Keratinocyte (primary cell): ENCODE measurements at regions not wholly inside any gene's neighbourhood (a gene's known extent, or its start where the extent isn't known, plus 50 kb on each side); places are given as distances from the start of the nearest gene placed in this dataset.

Source experiments
- DNase-seq: peaks from one replicate; pipeline ENCODE4 v3.0.0-alpha.2; 2011; ENCODE audit warnings: low read depth, missing footprints, low spot score
- FAIRE-seq: peaks from 2 replicates; lab custom pipeline; 2011; peaks lifted over from hg19 to GRCh38; lab: Jason Lieb, UNC
- H2AFZ ChIP-seq: 2 replicates; pipeline ENCODE4 v1.6.0; 2012; ENCODE audit warnings: low read length, control low read depth, inconsistent platforms; ENCODE audit not compliant: control insufficient read depth
- H3K27ac ChIP-seq: 2 replicates; pipeline ENCODE4 v1.5.1; 2011; ENCODE audit warnings: low read length; ENCODE audit not compliant: control insufficient read depth, insufficient read depth
- H3K27me3 ChIP-seq: 3 replicates; pipeline ENCODE4 v1.6.0; 2011; ENCODE audit warnings: low read length; ENCODE audit not compliant: control insufficient read depth, insufficient read depth; ENCODE audit errors: extremely low read depth
- H3K36me3 ChIP-seq, 2 experiments: 2 replicates in 1 of 2; 3 replicates in 1 of 2; pipeline ENCODE4 v1.5.1; 2011; ENCODE audit warnings: low read length in 2 of 2, mild to moderate bottlenecking in 1 of 2; ENCODE audit not compliant: control insufficient read depth in 2 of 2, insufficient read depth in 2 of 2; ENCODE audit errors: extremely low read depth in 1 of 2
- H3K4me1 ChIP-seq: 3 replicates; pipeline ENCODE4 v1.5.1; 2011; ENCODE audit warnings: low read length; ENCODE audit not compliant: control insufficient read depth, insufficient read depth; ENCODE audit errors: extremely low read depth
- H3K4me2 ChIP-seq: 3 replicates; pipeline ENCODE4 v1.6.0; 2011; ENCODE audit warnings: low read depth, low read length; ENCODE audit not compliant: control insufficient read depth, insufficient read depth; ENCODE audit errors: extremely low read depth
- H3K4me3 ChIP-seq, 3 experiments: fragments of 200-600 bp in 1 of 3; sonication (generic) in 1 of 3; 2 replicates in 2 of 3; 3 replicates in 1 of 3; pipeline ENCODE4 v1.5.1; 2011 to 2016; ENCODE audit warnings: low read length in 3 of 3, mild to moderate bottlenecking in 3 of 3, control low read depth in 2 of 3, inconsistent platforms in 1 of 3, low read depth in 1 of 3, mixed read lengths in 1 of 3, mixed run types in 1 of 3, moderate library complexity in 1 of 3; ENCODE audit not compliant: control insufficient read depth in 2 of 3, insufficient read depth in 2 of 3; ENCODE audit errors: extremely low read depth in 1 of 3
- H3K79me2 ChIP-seq: 2 replicates; pipeline ENCODE4 v1.6.0; 2012; ENCODE audit warnings: low read length; ENCODE audit not compliant: control insufficient read depth, insufficient read depth
- H3K9ac ChIP-seq: 3 replicates; pipeline ENCODE4 v1.6.0; 2011; ENCODE audit warnings: low read length; ENCODE audit not compliant: control insufficient read depth, insufficient read depth; ENCODE audit errors: extremely low read depth
- H3K9me1 ChIP-seq: 3 replicates; pipeline ENCODE4 v1.6.0; 2011; ENCODE audit warnings: low read length; ENCODE audit not compliant: control insufficient read depth, insufficient read depth; ENCODE audit errors: extremely low read depth
- H3K9me3 ChIP-seq: 2 replicates; pipeline ENCODE4 v1.5.1; 2012; ENCODE audit warnings: low read depth, low read length; ENCODE audit not compliant: control insufficient read depth
- H4K20me1 ChIP-seq: 3 replicates; pipeline ENCODE4 v1.6.0; 2011; ENCODE audit warnings: low read length; ENCODE audit not compliant: control insufficient read depth, insufficient read depth; ENCODE audit errors: extremely low read depth
- EZH2 ChIP-seq: IDR thresholded peaks from one replicate; pipeline ENCODE4 v1.6.1; 2012; ENCODE audit warnings: inconsistent platforms, mild to moderate bottlenecking, low read length, moderate library complexity
- dilution Hi-C: fragments of 300-500 bp; cut with MboI; formaldehyde crosslinking; loops from one replicate; pipeline ENCODE4 v1.7.0; 2020; ENCODE audit warnings: low sequenced_read_pairs; ENCODE audit not compliant: extremely low pct_ligation_motif_present
- TF ChIP-seq, protein P1 (sequence below), 3 experiments: IDR thresholded peaks in 1 of 3; conservative IDR thresholded peaks in 1 of 3; optimal IDR thresholded peaks in 1 of 3; 2 replicates in 2 of 3; 3 replicates in 1 of 3; pipeline versions ENCODE3 to v1.5.1; 2011; ENCODE audit warnings: low read length in 3 of 3, mild to moderate bottlenecking in 3 of 3, moderate library complexity in 2 of 3, control low read depth in 1 of 3, inconsistent platforms in 1 of 3; ENCODE audit not compliant: insufficient read depth in 2 of 3; ENCODE audit errors: extremely low read depth in 1 of 3

DNA sequence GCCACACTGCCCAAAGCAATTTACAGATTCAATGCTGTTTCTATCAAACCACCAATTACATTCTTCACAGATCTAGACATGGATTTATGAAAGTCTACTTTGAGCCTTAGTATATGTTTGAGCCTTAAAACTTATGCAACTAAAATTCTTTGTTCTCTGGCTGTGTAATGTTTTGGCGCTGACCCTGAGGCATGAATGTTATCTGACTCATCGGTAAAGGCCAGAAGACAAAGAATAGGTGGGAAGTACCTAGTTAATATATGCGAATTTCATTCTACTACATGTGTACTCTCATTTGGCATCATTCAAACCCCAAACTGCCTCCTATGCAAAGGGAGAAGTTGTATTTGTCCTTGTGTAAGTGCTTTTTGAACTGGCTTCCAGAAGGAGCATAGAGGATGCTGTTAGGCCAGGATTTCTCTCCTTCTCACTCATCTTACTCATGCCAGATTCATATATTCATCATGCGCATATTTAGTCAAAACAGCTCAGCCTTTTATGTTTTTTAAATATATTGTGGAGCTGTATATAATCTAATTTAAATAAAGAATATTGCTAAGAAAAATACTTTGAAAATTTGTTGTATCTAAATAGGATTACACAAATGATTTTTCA lies 204.2 kb downstream of the NFKBIZ start:
- peak overlapping the region; percentile 23 for H3K4me2 ChIP-seq
- H3K79me2 ChIP-seq, result no peaks in the 10 kb centered on the region
- FAIRE-seq, result peak; percentile 69
- no peak overlapping the region for H2AFZ ChIP-seq
- H3K9me3 ChIP-seq, result no peaks in the 10 kb centered on the region
- no peaks in the 10 kb centered on the region for H3K27me3 ChIP-seq
- peaks cover 15% of the 10 kb centered on the region for H3K4me1 ChIP-seq
- H3K9ac ChIP-seq, result no peak overlapping the region
- DNase-seq, result peak; percentile 44
- no peaks in the 10 kb centered on the region for H3K9me1 ChIP-seq
- H3K27ac ChIP-seq, result peak overlapping the region; percentile 64
- no peak overlapping the region for H3K4me3 ChIP-seq
- dilution Hi-C loops, result no loop called here
- no peaks in the 10 kb centered on the region for H4K20me1 ChIP-seq
- no peaks in the 10 kb centered on the region for H3K36me3 ChIP-seq
- TF ChIP-seq, protein P1, sequence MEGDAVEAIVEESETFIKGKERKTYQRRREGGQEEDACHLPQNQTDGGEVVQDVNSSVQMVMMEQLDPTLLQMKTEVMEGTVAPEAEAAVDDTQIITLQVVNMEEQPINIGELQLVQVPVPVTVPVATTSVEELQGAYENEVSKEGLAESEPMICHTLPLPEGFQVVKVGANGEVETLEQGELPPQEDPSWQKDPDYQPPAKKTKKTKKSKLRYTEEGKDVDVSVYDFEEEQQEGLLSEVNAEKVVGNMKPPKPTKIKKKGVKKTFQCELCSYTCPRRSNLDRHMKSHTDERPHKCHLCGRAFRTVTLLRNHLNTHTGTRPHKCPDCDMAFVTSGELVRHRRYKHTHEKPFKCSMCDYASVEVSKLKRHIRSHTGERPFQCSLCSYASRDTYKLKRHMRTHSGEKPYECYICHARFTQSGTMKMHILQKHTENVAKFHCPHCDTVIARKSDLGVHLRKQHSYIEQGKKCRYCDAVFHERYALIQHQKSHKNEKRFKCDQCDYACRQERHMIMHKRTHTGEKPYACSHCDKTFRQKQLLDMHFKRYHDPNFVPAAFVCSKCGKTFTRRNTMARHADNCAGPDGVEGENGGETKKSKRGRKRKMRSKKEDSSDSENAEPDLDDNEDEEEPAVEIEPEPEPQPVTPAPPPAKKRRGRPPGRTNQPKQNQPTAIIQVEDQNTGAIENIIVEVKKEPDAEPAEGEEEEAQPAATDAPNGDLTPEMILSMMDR (optimal IDR thresholded peaks at IDR 0.05 in 1 of 3, IDR thresholded peaks at IDR 0.05 in 1 of 3, conservative IDR thresholded peaks at IDR 0.05 in 1 of 3; ENCODE audit: extremely low read depth in 1 of 3, insufficient read depth in 2 of 3, low read length in 3 of 3), result no peak
- no peak for TF ChIP-seq EZH2

DNA sequence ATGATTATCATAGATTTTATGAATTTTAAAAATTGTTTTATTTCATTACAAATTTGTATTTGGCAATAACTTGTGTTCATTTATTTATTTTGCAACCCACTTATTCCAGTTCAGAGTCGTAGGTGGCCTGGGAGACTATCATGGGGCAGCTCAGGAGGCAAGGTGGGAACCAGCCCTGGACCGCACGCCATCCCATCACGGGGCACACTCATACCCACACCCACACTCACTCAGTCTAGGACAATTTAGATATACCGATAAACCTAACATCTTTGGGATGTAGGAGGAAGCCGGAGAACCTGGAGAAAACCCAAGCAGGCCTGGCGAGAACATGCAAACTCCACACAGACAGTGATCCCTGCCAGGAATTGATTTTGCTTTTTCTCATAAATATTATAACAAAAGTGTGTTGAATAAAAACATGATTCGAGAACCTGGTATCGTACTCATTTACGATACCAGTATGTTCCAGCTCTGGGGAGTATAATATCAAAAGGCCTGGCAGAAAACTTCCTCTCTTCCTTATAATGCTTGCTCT lies 205.3 kb downstream of the NFKBIZ start:
- DNase-seq, result no peak
- H3K4me2 ChIP-seq, result no peak overlapping the region

More for the DNA sequence above, 205.3 kb downstream of the NFKBIZ start:
- no peaks in the 10 kb centered on the region for H3K36me3 ChIP-seq
- dilution Hi-C loops, result no loop called here
- H3K9me1 ChIP-seq, result no peaks in the 10 kb centered on the region
- no peak overlapping the region for H3K9ac ChIP-seq
- H3K4me1 ChIP-seq, result peaks cover 15% of the 10 kb centered on the region
- H3K4me3 ChIP-seq, result no peak overlapping the region
- H3K27ac ChIP-seq, result no peak overlapping the region
- no peak for FAIRE-seq
- H3K9me3 ChIP-seq, result no peaks in the 10 kb centered on the region
- H3K27me3 ChIP-seq, result no peaks in the 10 kb centered on the region
- H2AFZ ChIP-seq, result peak overlapping the region; percentile 61
- H4K20me1 ChIP-seq, result no peaks in the 10 kb centered on the region
- TF ChIP-seq, protein P1 (optimal IDR thresholded peaks at IDR 0.05 in 1 of 3, IDR thresholded peaks at IDR 0.05 in 1 of 3, conservative IDR thresholded peaks at IDR 0.05 in 1 of 3; ENCODE audit: extremely low read depth in 1 of 3, insufficient read depth in 2 of 3, low read length in 3 of 3), result no peak
- no peak for TF ChIP-seq EZH2
- H3K79me2 ChIP-seq, result no peaks in the 10 kb centered on the region
